Brain microvascular endothelial cell (primary cell): ENCODE measurements at regions not wholly inside any gene's neighbourhood (a gene's known extent, or its start where the extent isn't known, plus 50 kb on each side); places are given as distances from the start of the nearest gene placed in this dataset.
"Not testable (repeated sequence)": the region's sequence is repeated elsewhere in the genome, so short reads cannot be mapped to it uniquely, and the experiment has no call there.

Source experiments
- DNase-seq: peaks from one replicate; pipeline ENCODE4 v3.0.0-alpha.2; 2020
- H3K27ac ChIP-seq: fragments of 250-450 bp; sonication (Bioruptor Pico); 2 replicates; pipeline ENCODE4 v1.5.1; 2020; ENCODE audit warnings: mild to moderate bottlenecking, moderate library complexity
- H3K27me3 ChIP-seq: fragments of 250-450 bp; sonication (Bioruptor Pico); replicated peaks from 2 replicates; pipeline ENCODE4 v1.5.1; 2020; ENCODE audit warnings: mild to moderate bottlenecking
- H3K36me3 ChIP-seq: fragments of 250-450 bp; sonication (Bioruptor Pico); replicated peaks from 2 replicates; pipeline ENCODE4 v1.5.1; 2020; ENCODE audit warnings: mild to moderate bottlenecking
- H3K4me3 ChIP-seq: 2 replicates; pipeline ENCODE4 v1.5.1; 2011; ENCODE audit warnings: low read depth, mild to moderate bottlenecking, control low read depth, low read length, moderate library complexity
- CTCF ChIP-seq: IDR thresholded peaks from 2 replicates; pipeline ENCODE4 v1.5.1; 2011; ENCODE audit warnings: low read depth, mild to moderate bottlenecking, moderate library complexity, low read length, control low read depth, inconsistent platforms; ENCODE audit errors: missing control alignments
- in situ Hi-C: cut with HindIII; loops from 2 replicates; pipeline ENCODE4 v1.10.0; 2017; ENCODE audit warnings: low sequenced_read_pairs, low pct_ligation_motif_present

GRCh38 chr12:9342614-9343353 lies 134.6 kb upstream of the PZP start:
- Histone ChIP-seq H3K27ac (no peak overlapping the region), H3K27me3 (no peaks in the 10 kb centered on the region), H3K36me3 (no peaks in the 10 kb centered on the region), H3K4me3 (no peak overlapping the region)
- no peak for TF ChIP-seq CTCF
- DNase-seq = no peak
- in situ Hi-C loops = no loop called here

GRCh38 chr12:9341260-9341585 lies 133.0 kb upstream of the PZP start:
- H3K27ac ChIP-seq = no peak overlapping the region
- in situ Hi-C loops = no loop called here
- H3K4me3 ChIP-seq = no peak overlapping the region
- TF ChIP-seq CTCF = no peak
- H3K36me3 ChIP-seq = no peaks in the 10 kb centered on the region
- no peaks in the 10 kb centered on the region for H3K27me3 ChIP-seq
- no peak for DNase-seq

- TF ChIP-seq CTCF = peak; percentile 40
- in situ Hi-C loops = no loop called here
- Histone ChIP-seq H3K27ac (no peak overlapping the region), H3K36me3 (no peaks in the 10 kb centered on the region), H3K27me3 (no peaks in the 10 kb centered on the region), H3K4me3 (no peak overlapping the region)
- peak; percentile 38 for DNase-seq
Measured at GRCh38 chr12:9340422-9341259, 132.4 kb upstream of the PZP start.

- no peaks in the 10 kb centered on the region for H3K27me3 ChIP-seq
- DNase-seq = no peak
- in situ Hi-C loops = no loop called here
- H3K36me3 ChIP-seq = no peaks in the 10 kb centered on the region
- H3K27ac ChIP-seq = no peak overlapping the region
- no peak for TF ChIP-seq CTCF
- no peak overlapping the region for H3K4me3 ChIP-seq
Measured at GRCh38 chr12:9337656-9338055, 129.5 kb upstream of the PZP start.

- H3K27ac ChIP-seq, H3K36me3 ChIP-seq, in situ Hi-C loops, H3K27me3 ChIP-seq, DNase-seq, H3K4me3 ChIP-seq: not testable (repeated sequence)
Measured at GRCh38 chr12:9336375-9337011, 128.3 kb upstream of the PZP start.

GRCh38 chr12:9335867-9336266 lies 127.7 kb upstream of the PZP start:
- no peak for TF ChIP-seq CTCF
- in situ Hi-C loops = no loop called here
- no peak for DNase-seq
- no peaks in the 10 kb centered on the region for H3K36me3 ChIP-seq
- H3K27ac ChIP-seq = no peak overlapping the region
- no peak overlapping the region for H3K4me3 ChIP-seq
- H3K27me3 ChIP-seq = no peaks in the 10 kb centered on the region
